HS-5 (cell line): ENCODE measurements at regions not wholly inside any gene's neighbourhood (a gene's known extent, or its start where the extent isn't known, plus 50 kb on each side); places are given as distances from the start of the nearest gene placed in this dataset.

ENCODE experiments used
- DNase-seq: peaks from one replicate; pipeline ENCODE4 v3.0.0-alpha.2; 2012; ENCODE audit warnings: low read depth

GRCh38 chr13:106433066-106433465 is 102.4 kb downstream of the EFNB2 start:
- DNase-seq: no peak

DNA sequence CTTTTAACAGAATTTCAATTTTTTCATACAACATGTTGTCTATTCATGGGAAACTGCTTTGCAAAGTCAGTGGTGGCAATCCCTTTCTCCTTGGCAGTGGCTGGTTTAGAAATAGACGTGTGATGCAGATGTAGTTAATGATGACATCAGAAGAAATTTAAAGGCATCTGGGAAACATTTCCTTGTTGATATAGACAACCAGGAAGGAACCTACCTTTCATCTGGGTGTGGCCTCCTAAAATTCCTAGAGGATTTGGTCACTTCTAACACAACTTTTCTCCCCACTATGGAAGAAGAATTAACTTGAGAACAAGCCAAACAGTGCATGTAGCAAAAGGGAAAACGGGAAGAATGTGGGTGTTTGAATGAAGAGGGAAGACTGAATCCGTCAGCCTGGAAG is 102.8 kb downstream of the EFNB2 start:
- no peak for DNase-seq

DNA sequence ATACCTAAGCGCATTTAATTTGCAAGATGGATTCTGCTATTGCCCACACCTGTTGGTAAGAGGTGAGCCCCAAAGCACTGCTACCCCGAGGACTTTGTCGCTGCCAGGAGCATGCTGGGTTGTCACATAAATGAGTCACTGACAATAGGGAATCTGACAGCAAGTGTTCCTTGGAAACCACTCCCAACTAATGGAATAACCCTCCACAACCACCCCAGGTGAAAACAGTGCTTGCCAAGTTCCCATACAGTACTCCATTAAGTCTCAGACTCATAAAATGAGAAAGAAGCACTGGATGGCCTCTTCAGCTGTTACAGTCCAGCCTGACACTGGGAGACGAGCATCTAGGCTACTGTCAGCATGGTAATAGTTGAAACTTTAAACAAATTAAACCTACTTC is 108.6 kb downstream of the EFNB2 start:
- no peak for DNase-seq

DNA sequence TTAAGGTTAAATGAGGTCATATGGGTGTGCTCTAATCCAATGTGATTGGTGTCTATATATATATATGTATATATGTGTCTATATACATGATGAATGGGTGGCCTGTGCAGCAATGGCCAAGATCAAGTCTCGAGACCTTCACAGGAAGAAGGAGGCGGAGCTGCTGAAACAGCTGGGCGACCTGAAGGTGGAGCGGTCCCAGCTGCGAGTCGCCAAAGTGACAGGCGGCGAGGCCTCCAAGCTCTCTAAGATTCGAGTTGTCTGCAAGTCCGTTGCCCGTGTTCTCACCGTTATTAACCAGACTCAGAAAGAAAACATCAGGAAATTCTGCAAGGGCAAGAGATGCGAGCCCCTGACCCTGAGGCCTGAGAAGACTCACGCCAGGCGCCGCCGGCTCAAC is 109.8 kb downstream of the EFNB2 start:
- DNase-seq: no peak

GRCh38 chr13:106424805-106425204 is 110.7 kb downstream of the EFNB2 start:
- DNase-seq: no peak

GRCh38 chr13:106423530-106423929 is 111.9 kb downstream of the EFNB2 start:
- no peak for DNase-seq

GRCh38 chr13:106418556-106418955 is 116.9 kb downstream of the EFNB2 start:
- peak; percentile 62 for DNase-seq

DNA sequence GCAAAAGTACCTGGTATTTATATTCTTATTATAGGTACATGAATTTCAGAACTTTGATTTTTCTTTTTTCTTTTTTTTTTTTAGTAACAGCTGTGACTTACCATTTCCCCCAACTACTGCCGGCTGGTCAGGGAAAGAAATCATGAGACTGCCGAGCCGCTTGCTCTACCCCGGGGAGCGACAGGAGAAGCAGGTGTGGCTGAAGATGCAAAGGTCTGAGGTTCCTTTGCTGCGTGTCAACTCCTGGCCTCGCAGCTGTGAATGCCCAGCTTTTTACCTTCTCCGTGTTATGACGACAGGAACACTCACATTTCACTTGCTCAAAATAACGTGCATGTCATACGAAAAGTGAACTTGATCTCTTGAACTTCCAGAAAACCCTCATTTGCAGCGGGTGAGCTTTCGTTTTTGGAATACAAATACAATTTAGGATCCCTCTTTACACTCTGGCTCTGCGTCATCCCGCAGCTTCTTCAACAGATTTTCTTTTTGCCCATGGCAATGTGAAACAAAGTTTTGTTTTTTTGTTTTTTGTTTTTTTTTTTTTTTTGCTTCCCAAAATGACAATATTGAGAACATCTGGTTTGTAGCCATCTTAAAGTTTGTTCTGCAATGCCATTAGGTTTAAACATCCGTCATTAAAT is 117.9 kb downstream of the EFNB2 start:
- no peak for DNase-seq

DNA sequence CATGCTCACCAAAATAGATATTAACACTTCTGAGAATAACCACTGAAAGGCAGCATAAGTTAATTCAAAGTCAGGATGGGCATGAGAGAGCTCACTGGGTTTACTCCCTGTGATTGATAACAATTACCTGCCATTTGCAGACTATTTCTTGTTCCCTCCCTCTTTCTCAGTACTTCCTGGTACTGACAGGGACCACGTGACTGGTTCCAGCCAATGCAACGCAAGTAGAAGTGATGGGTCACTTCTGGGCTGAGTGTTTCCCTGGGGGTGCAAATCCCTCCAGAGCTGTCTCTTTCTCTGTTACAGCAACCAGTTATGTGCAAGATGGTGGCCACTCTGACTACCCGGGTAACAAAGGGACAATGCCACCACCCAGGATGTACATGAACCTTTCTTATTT is 118.8 kb downstream of the EFNB2 start:
- no peak for DNase-seq

DNA sequence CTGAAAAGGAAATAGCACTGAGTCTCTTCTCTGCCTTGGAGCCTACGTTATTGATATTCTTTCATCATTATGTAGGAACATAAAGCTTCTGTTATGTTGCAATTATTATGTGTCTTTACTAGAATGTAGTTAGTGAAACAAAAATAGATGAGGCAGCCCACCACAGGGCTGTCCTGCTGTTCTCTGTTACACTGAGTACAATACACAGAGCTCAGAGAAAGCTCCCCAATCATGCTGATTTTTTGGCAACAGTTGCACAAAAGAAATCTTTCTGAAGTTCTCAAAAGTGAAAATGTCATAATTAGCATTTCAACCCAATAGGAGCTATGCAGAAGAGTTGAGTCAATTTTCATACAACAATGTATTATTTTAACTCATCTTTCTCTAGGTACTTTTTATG is 119.5 kb downstream of the EFNB2 start:
- DNase-seq: no peak

DNA sequence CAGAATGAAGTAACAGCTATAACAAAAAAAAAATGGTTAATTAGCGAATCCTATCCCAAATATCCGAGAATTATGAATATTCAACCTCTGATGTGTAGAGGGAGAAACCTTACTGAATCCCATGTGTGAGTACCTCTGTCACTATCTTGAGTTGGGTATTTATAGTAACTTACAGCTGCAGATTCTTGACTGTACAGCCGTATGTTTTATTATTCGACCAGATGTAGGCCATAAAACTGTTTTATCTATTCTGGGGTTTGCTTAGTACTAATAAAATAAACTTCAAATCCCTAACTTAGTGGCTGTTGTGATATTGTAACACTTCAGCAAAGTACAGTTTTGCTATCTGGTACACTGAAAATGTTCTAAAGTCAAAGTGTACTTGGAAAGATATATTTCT is 120.0 kb downstream of the EFNB2 start:
- DNase-seq: no peak

DNA sequence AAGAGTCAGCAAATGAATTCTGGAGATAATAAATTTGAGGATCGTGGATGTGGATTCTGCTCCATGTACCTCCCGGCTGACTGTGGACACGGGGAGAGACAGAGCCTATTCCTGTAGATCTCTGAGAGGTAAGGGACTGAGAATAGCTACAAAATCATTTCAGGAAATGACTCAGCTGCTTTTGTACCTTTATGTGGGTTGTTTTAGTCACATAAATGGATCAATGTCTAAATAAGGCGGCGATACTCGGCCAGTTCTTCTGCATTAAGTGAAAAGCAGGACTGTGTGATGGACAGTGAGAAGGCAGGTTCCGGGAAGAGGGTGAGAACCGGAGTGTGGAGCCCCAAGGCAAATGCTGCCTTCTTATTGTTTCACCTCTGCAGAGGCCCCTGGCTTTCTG is 128.1 kb downstream of the EFNB2 start:
- DNase-seq: no peak

- no peak for DNase-seq
Measured at GRCh38 chr13:106405731-106406130, 129.7 kb downstream of the EFNB2 start.

GRCh38 chr13:106403280-106403679 is 132.2 kb downstream of the EFNB2 start:
- DNase-seq: no peak

- no peak for DNase-seq
Measured at GRCh38 chr13:106402866-106403265, 132.6 kb downstream of the EFNB2 start.

DNA sequence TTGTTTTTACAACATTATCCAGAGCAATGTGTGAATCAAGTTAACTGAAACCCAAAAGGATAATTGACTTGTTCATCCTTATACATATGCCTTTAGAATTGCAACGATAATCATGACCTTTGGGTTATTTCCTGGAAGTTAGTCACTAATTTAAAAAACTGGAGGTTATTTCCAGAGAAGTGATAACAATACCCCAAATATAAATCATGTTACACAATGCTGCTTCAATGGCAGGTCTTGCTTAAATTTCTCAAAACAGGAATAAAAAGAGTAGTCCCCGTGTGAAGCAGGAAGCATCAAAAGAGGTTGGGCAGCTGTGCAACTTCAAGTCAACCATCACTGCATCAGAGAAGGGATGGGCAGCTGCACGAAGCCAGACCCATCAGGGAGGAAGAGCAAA is 134.4 kb downstream of the EFNB2 start:
- DNase-seq: no peak

- no peak for DNase-seq
Measured at GRCh38 chr13:106400289-106400688, 135.2 kb downstream of the EFNB2 start.

GRCh38 chr13:106398289-106398688 is 137.2 kb downstream of the EFNB2 start:
- DNase-seq: no peak

GRCh38 chr13:106393776-106394175 is 141.7 kb downstream of the EFNB2 start:
- no peak for DNase-seq

- no peak for DNase-seq
Measured at GRCh38 chr13:106391681-106392080, 143.8 kb downstream of the EFNB2 start.

- no peak for DNase-seq
Measured at GRCh38 chr13:106391271-106391670, 144.2 kb downstream of the EFNB2 start.

GRCh38 chr13:106390367-106390766 is 145.1 kb downstream of the EFNB2 start:
- no peak for DNase-seq

- no peak for DNase-seq
Measured at GRCh38 chr13:106385654-106386053, 149.8 kb downstream of the EFNB2 start.

- DNase-seq: no peak
Measured at GRCh38 chr13:106384516-106384915, 150.9 kb downstream of the EFNB2 start.

GRCh38 chr13:106383791-106384190 is 151.7 kb downstream of the EFNB2 start:
- no peak for DNase-seq
